Loucy (cell line): ENCODE measurements at regions not wholly inside any gene's neighbourhood (a gene's known extent, or its start where the extent isn't known, plus 50 kb on each side); places are given as distances from the start of the nearest gene placed in this dataset.

Experiments used
- H2AFZ ChIP-seq: fragments of 200-600 bp; sonication (generic); 2 replicates; pipeline ENCODE4 v1.6.0; 2016; ENCODE audit warnings: antibody characterized with exemption, mild to moderate bottlenecking, low read length, moderate library complexity
- H3F3A ChIP-seq: fragments of 200-600 bp; 2 replicates; pipeline ENCODE4 v1.6.0; 2016; ENCODE audit warnings: antibody characterized with exemption, low read depth, mild to moderate bottlenecking
- H3K27me3 ChIP-seq: fragments of 200-600 bp; sonication (generic); 2 replicates; pipeline ENCODE4 v1.6.1; 2014; ENCODE audit warnings: low read length, mild to moderate bottlenecking; ENCODE audit not compliant: insufficient read depth, poor library complexity, severe bottlenecking
- H3K36me3 ChIP-seq: fragments of 200-600 bp; sonication (generic); 2 replicates; pipeline ENCODE4 v1.6.1; 2016; ENCODE audit warnings: low read length; ENCODE audit not compliant: insufficient read depth
- H3K4me1 ChIP-seq: fragments of 200-600 bp; sonication (generic); 2 replicates; pipeline ENCODE4 v1.5.1; 2014; ENCODE audit warnings: low read length, mild to moderate bottlenecking; ENCODE audit not compliant: insufficient read depth, poor library complexity, severe bottlenecking
- H3K4me2 ChIP-seq: fragments of 200-600 bp; sonication (generic); 2 replicates; pipeline ENCODE4 v1.6.0; 2014; ENCODE audit warnings: antibody characterized with exemption, low read length, low read depth, mild to moderate bottlenecking; ENCODE audit not compliant: poor library complexity, severe bottlenecking
- H3K4me3 ChIP-seq: fragments of 200-600 bp; sonication (generic); 2 replicates; pipeline ENCODE4 v1.5.1; 2014; ENCODE audit warnings: low read length, mild to moderate bottlenecking, mixed read lengths; ENCODE audit not compliant: poor library complexity, severe bottlenecking
- H3K79me2 ChIP-seq: fragments of 200-600 bp; sonication (generic); 2 replicates; pipeline ENCODE4 v1.6.1; 2014; ENCODE audit warnings: low read length; ENCODE audit not compliant: insufficient read depth
- H3K9ac ChIP-seq: fragments of 200-600 bp; sonication (generic); 2 replicates; pipeline ENCODE4 v1.6.0; 2014; ENCODE audit warnings: mild to moderate bottlenecking, low read depth, low read length, moderate library complexity; ENCODE audit not compliant: poor library complexity, severe bottlenecking
- H3K9me2 ChIP-seq: fragments of 200-600 bp; sonication (generic); replicated peaks from 2 replicates; pipeline ENCODE4 v1.6.1; 2016; ENCODE audit warnings: low read depth, low read length, mixed read lengths
- H3K9me3 ChIP-seq: fragments of 200-600 bp; sonication (generic); 2 replicates; pipeline ENCODE4 v1.6.1; 2014; ENCODE audit warnings: mild to moderate bottlenecking, antibody characterized with exemption, low read length, low read depth; ENCODE audit not compliant: insufficient read depth
- H4K20me1 ChIP-seq: fragments of 200-600 bp; sonication (generic); 2 replicates; pipeline ENCODE4 v1.6.0; 2014; ENCODE audit warnings: antibody characterized with exemption, low read length, mild to moderate bottlenecking; ENCODE audit not compliant: insufficient read depth, poor library complexity, severe bottlenecking
- CTCF ChIP-seq: fragments of 200-600 bp; sonication (generic); conservative IDR thresholded peaks from 2 replicates; pipeline ENCODE4 v1.5.1; 2014; ENCODE audit warnings: mild to moderate bottlenecking, antibody characterized with exemption, low read length
- EZH2phosphoT487 ChIP-seq: fragments of 200-600 bp; IDR thresholded peaks from 2 replicates; pipeline ENCODE4 v1.6.1; 2018; ENCODE audit warnings: antibody characterized with exemption, mild to moderate bottlenecking, moderate library complexity, borderline replicate concordance

DNA sequence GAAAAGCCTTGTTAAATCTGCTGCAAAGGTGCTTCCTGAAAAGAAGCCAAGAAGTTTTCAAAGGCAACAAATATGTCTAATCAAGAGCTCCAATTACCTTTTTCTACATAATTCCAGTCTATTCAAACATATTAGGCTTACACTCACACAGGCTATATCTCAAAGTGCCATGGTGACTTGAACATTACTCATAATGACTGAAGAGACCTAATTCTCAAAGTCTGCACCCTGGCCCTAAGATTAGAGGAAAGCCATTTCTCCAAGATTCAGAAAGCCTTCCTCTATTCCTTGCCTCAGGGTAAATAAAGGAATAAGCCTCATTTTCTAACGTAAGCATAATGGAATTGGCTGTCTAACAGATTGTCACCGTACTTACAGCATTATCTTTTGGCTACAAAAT, 78.3 kb upstream of the THSD7A start:
- no peaks in the 10 kb centered on the region for H3K9me3 ChIP-seq
- H3K79me2 ChIP-seq, result no peaks in the 10 kb centered on the region
- H3K9me2 ChIP-seq, result no peaks in the 10 kb centered on the region
- TF ChIP-seq EZH2phosphoT487 (no peak), CTCF (no peak)
- no peak overlapping the region for H3K4me2 ChIP-seq
- H3K27me3 ChIP-seq, result no peaks in the 10 kb centered on the region
- H3K36me3 ChIP-seq, result no peaks in the 10 kb centered on the region
- H3F3A ChIP-seq, result no peaks in the 10 kb centered on the region
- no peaks in the 10 kb centered on the region for H3K4me1 ChIP-seq
- no peak overlapping the region for H3K9ac ChIP-seq
- H4K20me1 ChIP-seq, result no peaks in the 10 kb centered on the region
- H3K4me3 ChIP-seq, result no peak overlapping the region
- H2AFZ ChIP-seq, result no peak overlapping the region

DNA sequence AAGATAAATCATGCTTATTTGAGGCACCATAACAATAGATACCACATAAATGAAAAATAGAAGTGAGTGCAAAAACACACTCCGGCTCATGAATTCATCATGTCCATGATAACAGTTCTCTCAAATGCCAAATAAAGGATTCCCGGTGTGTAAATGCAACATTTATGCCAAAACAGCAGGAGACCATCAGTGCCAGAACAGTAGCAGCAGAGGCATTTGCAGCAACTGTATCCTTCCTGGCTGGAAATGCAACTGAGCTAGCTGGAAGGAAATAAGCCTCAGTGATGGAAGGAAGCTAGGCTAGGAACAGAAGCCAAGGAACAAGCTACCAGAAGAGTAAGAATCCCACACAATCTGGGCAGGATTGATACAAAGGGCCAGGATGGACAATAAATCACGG, 79.9 kb upstream of the THSD7A start:
- TF ChIP-seq CTCF (no peak), EZH2phosphoT487 (no peak)
- Histone ChIP-seq H3F3A (no peaks in the 10 kb centered on the region), H3K4me1 (no peaks in the 10 kb centered on the region), H3K4me3 (no peak overlapping the region), H4K20me1 (no peaks in the 10 kb centered on the region), H3K27me3 (no peaks in the 10 kb centered on the region), H3K9me2 (no peaks in the 10 kb centered on the region), H3K36me3 (no peaks in the 10 kb centered on the region), H3K4me2 (no peak overlapping the region), H3K9ac (no peak overlapping the region), H3K9me3 (no peaks in the 10 kb centered on the region), H3K79me2 (no peaks in the 10 kb centered on the region), H2AFZ (no peak overlapping the region)

DNA sequence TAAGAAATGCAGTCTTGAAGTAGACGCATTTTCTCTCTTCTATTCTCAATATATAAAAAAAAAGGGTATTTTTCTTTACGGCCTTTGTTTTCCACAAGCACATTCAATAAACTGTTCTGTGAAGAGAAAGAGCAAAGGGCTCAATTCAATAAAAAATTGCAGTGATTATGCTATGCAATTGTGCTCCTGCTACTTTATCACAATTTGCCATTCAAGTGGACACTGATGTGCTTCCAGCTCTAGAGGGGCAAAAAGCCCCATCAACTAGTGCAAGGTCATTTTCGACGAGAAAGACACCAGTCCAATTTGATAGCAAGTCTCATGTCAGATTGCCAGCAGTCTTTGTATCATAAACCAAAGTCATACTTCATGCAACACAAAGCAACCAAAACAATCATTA, 82.6 kb upstream of the THSD7A start:
- Histone ChIP-seq H3K79me2 (no peaks in the 10 kb centered on the region), H3K9ac (no peak overlapping the region), H3K36me3 (no peaks in the 10 kb centered on the region), H3K4me1 (no peaks in the 10 kb centered on the region), H3K27me3 (no peaks in the 10 kb centered on the region), H2AFZ (no peak overlapping the region), H3F3A (no peaks in the 10 kb centered on the region), H3K4me2 (no peak overlapping the region), H3K9me3 (no peaks in the 10 kb centered on the region), H3K9me2 (no peaks in the 10 kb centered on the region), H3K4me3 (no peak overlapping the region), H4K20me1 (no peaks in the 10 kb centered on the region)
- TF ChIP-seq EZH2phosphoT487, result no peak
- no peak for TF ChIP-seq CTCF
